ENCODE measurements at regions not wholly inside any gene's neighbourhood (a gene's known extent, or its start where the extent isn't known, plus 50 kb on each side); places are given as distances from the start of the nearest gene placed in this dataset.

GRCh38 chr5:93273176-93273575 lies 307.8 kb downstream of the NR2F1-AS1 start:
- DNase-seq = peak; percentile 68

- no peak for DNase-seq
These were observed 308.9 kb downstream of the NR2F1-AS1 start for GRCh38 chr5:93272108-93272507.

GRCh38 chr5:93267736-93268135 lies 313.3 kb downstream of the NR2F1-AS1 start:
- no peak for DNase-seq

- DNase-seq = no peak
These were observed 313.7 kb downstream of the NR2F1-AS1 start for GRCh38 chr5:93267276-93267675.

GRCh38 chr5:93257616-93258015 lies 323.4 kb downstream of the NR2F1-AS1 start:
- DNase-seq = no peak

GRCh38 chr5:93255796-93256195 lies 325.2 kb downstream of the NR2F1-AS1 start:
- no peak for DNase-seq

- DNase-seq = no peak
These were observed 328.9 kb downstream of the NR2F1-AS1 start for GRCh38 chr5:93252165-93252564.

GRCh38 chr5:93251347-93251746 lies 329.7 kb downstream of the NR2F1-AS1 start:
- DNase-seq = no peak

- DNase-seq = no peak
These were observed 330.6 kb downstream of the NR2F1-AS1 start for GRCh38 chr5:93250424-93250823.

GRCh38 chr5:93249651-93250289 lies 331.2 kb downstream of the NR2F1-AS1 start:
- DNase-seq = no peak

GRCh38 chr5:93247105-93247504 lies 333.9 kb downstream of the NR2F1-AS1 start:
- DNase-seq = no peak

- DNase-seq = peak; percentile 15
These were observed 334.7 kb downstream of the NR2F1-AS1 start for GRCh38 chr5:93246090-93246855.

GRCh38 chr5:93245226-93245625 lies 335.8 kb downstream of the NR2F1-AS1 start:
- DNase-seq = no peak

GRCh38 chr5:93243481-93243880 lies 337.5 kb downstream of the NR2F1-AS1 start:
- no peak for DNase-seq

GRCh38 chr5:93240228-93240834 lies 340.7 kb downstream of the NR2F1-AS1 start:
- no peak for DNase-seq

GRCh38 chr5:93236807-93237421 lies 344.1 kb downstream of the NR2F1-AS1 start:
- no peak for DNase-seq

GRCh38 chr5:93235761-93236160 lies 345.3 kb downstream of the NR2F1-AS1 start:
- no peak for DNase-seq

GRCh38 chr5:93226202-93226735 lies 354.8 kb downstream of the NR2F1-AS1 start:
- DNase-seq = peak; percentile 8

- DNase-seq = no peak
These were observed 355.3 kb downstream of the NR2F1-AS1 start for GRCh38 chr5:93225748-93226147.

GRCh38 chr5:93224624-93225023 lies 356.4 kb downstream of the NR2F1-AS1 start:
- DNase-seq = no peak

GRCh38 chr5:93221773-93222172 lies 359.2 kb downstream of the NR2F1-AS1 start:
- DNase-seq = no peak

GRCh38 chr5:93220431-93220830 lies 360.6 kb downstream of the NR2F1-AS1 start:
- DNase-seq = no peak

- no peak for DNase-seq
These were observed 361.3 kb downstream of the NR2F1-AS1 start for GRCh38 chr5:93219641-93220145.
